ENCODE measurements at regions not wholly inside any gene's neighbourhood (a gene's known extent, or its start where the extent isn't known, plus 50 kb on each side); places are given as distances from the start of the nearest gene placed in this dataset.

GRCh38 chr1:234871039-234871709 is 257.5 kb downstream of the TOMM20 start:
- H3K4me3 ChIP-seq: no peak overlapping the region
- no peaks in the 10 kb centered on the region for H3K9me3 ChIP-seq
- H3K36me3 ChIP-seq: no peaks in the 10 kb centered on the region
- DNase-seq: no peak
- H3K27me3 ChIP-seq: no peaks in the 10 kb centered on the region

GRCh38 chr1:234870020-234870981 is 258.3 kb downstream of the TOMM20 start:
- Histone ChIP-seq H3K9me3 (peaks cover 2% of the 10 kb centered on the region; the same call in 1 of the 2 replicates), H3K27me3 (no peaks in the 10 kb centered on the region)
- no peak for DNase-seq

GRCh38 chr1:234869182-234870019 is 259.2 kb downstream of the TOMM20 start:
- Histone ChIP-seq H3K9me3 (peaks cover 2% of the 10 kb centered on the region), H3K4me3 (no peak overlapping the region), H3K36me3 (no peaks in the 10 kb centered on the region), H3K27me3 (no peaks in the 10 kb centered on the region)
- DNase-seq: no peak

More at GRCh38 chr1:234870020-234870981, 258.3 kb downstream of the TOMM20 start:
- no peak overlapping the region for H3K4me3 ChIP-seq
- no peaks in the 10 kb centered on the region for H3K36me3 ChIP-seq

GRCh38 chr1:234868296-234869147 is 258.5 kb upstream of the IRF2BP2 start:
- H3K27me3 ChIP-seq: no peaks in the 10 kb centered on the region
- no peaks in the 10 kb centered on the region for H3K36me3 ChIP-seq
- H3K9me3 ChIP-seq: peaks cover 2% of the 10 kb centered on the region
- no peak for DNase-seq
- H3K4me3 ChIP-seq: no peak overlapping the region

- DNase-seq: peak; percentile 32
- H3K9me3 ChIP-seq: peaks cover 2% of the 10 kb centered on the region
- H3K4me3 ChIP-seq: no peak overlapping the region
- H3K36me3 ChIP-seq: no peaks in the 10 kb centered on the region
- H3K27me3 ChIP-seq: no peaks in the 10 kb centered on the region
Observed at GRCh38 chr1:234866007-234866866, 256.3 kb upstream of the IRF2BP2 start.

GRCh38 chr1:234865171-234866006 is 255.4 kb upstream of the IRF2BP2 start:
- Histone ChIP-seq H3K27me3 (no peaks in the 10 kb centered on the region), H3K36me3 (no peaks in the 10 kb centered on the region), H3K9me3 (peaks cover 2% of the 10 kb centered on the region), H3K4me3 (no peak overlapping the region)
- no peak for DNase-seq

- H3K4me3 ChIP-seq: no peak overlapping the region
- no peak for DNase-seq
- H3K27me3 ChIP-seq: no peaks in the 10 kb centered on the region
- peaks cover 2% of the 10 kb centered on the region for H3K9me3 ChIP-seq
- H3K36me3 ChIP-seq: no peaks in the 10 kb centered on the region
Observed at GRCh38 chr1:234864116-234864515, 254.1 kb upstream of the IRF2BP2 start.

- Histone ChIP-seq H3K27me3 (no peaks in the 10 kb centered on the region), H3K9me3 (peaks cover 2% of the 10 kb centered on the region), H3K4me3 (no peak overlapping the region), H3K36me3 (no peaks in the 10 kb centered on the region)
- peak; percentile 62 for DNase-seq
Observed at GRCh38 chr1:234863551-234863971, 253.6 kb upstream of the IRF2BP2 start.

- no peak overlapping the region for H3K4me3 ChIP-seq
- H3K27me3 ChIP-seq: no peaks in the 10 kb centered on the region
- DNase-seq: peak; percentile 63
- H3K9me3 ChIP-seq: peaks cover 2% of the 10 kb centered on the region
- no peaks in the 10 kb centered on the region for H3K36me3 ChIP-seq
Observed at GRCh38 chr1:234862944-234863515, 253.1 kb upstream of the IRF2BP2 start.

GRCh38 chr1:234862360-234862943 is 252.5 kb upstream of the IRF2BP2 start:
- Histone ChIP-seq H3K27me3 (no peaks in the 10 kb centered on the region), H3K36me3 (no peaks in the 10 kb centered on the region), H3K4me3 (no peak overlapping the region), H3K9me3 (peaks cover 2% of the 10 kb centered on the region)
- DNase-seq: no peak

- H3K27me3 ChIP-seq: no peaks in the 10 kb centered on the region
- no peak for DNase-seq
- H3K36me3 ChIP-seq: no peaks in the 10 kb centered on the region
- no peak overlapping the region for H3K4me3 ChIP-seq
- H3K9me3 ChIP-seq: peaks cover 2% of the 10 kb centered on the region
Observed at GRCh38 chr1:234861761-234862160, 251.8 kb upstream of the IRF2BP2 start.

GRCh38 chr1:234861024-234861620 is 251.1 kb upstream of the IRF2BP2 start:
- peaks cover 2% of the 10 kb centered on the region for H3K9me3 ChIP-seq
- H3K4me3 ChIP-seq: no peak overlapping the region
- no peak for DNase-seq
- H3K27me3 ChIP-seq: no peaks in the 10 kb centered on the region
- no peaks in the 10 kb centered on the region for H3K36me3 ChIP-seq

GRCh38 chr1:234858722-234859121 is 248.7 kb upstream of the IRF2BP2 start:
- no peak overlapping the region for H3K4me3 ChIP-seq
- no peaks in the 10 kb centered on the region for H3K9me3 ChIP-seq
- H3K27me3 ChIP-seq: no peaks in the 10 kb centered on the region
- DNase-seq: no peak
- no peaks in the 10 kb centered on the region for H3K36me3 ChIP-seq

Data from MG63 (cell line).